Stimulated activated CD4-positive, alpha-beta T cell treated with anti-CD3 and anti-CD28 coated beads, Interleukin-4, amount 100 ng/mL, for 48 hours (primary cell): ENCODE measurements at regions not wholly inside any gene's neighbourhood (a gene's known extent, or its start where the extent isn't known, plus 50 kb on each side); places are given as distances from the start of the nearest gene placed in this dataset.

Experiments used
- DNase-seq, 2 donors: peaks; one replicate each; pipeline ENCODE4 v3.0.0-alpha.2; 2020; ENCODE audit warnings: low read depth in 2 of 2

GRCh38 chr19:32172566-32173160 is 172.7 kb upstream of the ZNF507 start:
- no peak for DNase-seq

GRCh38 chr19:32173836-32174235 is 171.6 kb upstream of the ZNF507 start:
- DNase-seq: no peak

GRCh38 chr19:32174386-32175113 is 170.9 kb upstream of the ZNF507 start:
- DNase-seq: no peak

GRCh38 chr19:32176591-32176990 is 168.8 kb upstream of the ZNF507 start:
- no peak for DNase-seq

- no peak for DNase-seq
These were observed 167.7 kb upstream of the ZNF507 start for GRCh38 chr19:32177686-32178085.

GRCh38 chr19:32178401-32178800 is 167.0 kb upstream of the ZNF507 start:
- DNase-seq: no peak

- no peak for DNase-seq
These were observed 166.5 kb upstream of the ZNF507 start for GRCh38 chr19:32178956-32179355.

- no peak for DNase-seq
These were observed 164.0 kb upstream of the ZNF507 start for GRCh38 chr19:32181216-32181920.

GRCh38 chr19:32186542-32187330 is 158.7 kb upstream of the ZNF507 start:
- DNase-seq: no peak

- DNase-seq: no peak
These were observed 156.5 kb upstream of the ZNF507 start for GRCh38 chr19:32188921-32189320.

GRCh38 chr19:32189956-32190706 is 155.3 kb upstream of the ZNF507 start:
- no peak for DNase-seq

- DNase-seq: no peak
These were observed 153.5 kb upstream of the ZNF507 start for GRCh38 chr19:32191921-32192320.

- DNase-seq: no peak
These were observed 149.5 kb upstream of the ZNF507 start for GRCh38 chr19:32195706-32196610.

GRCh38 chr19:32196690-32197420 is 148.6 kb upstream of the ZNF507 start:
- no peak for DNase-seq

GRCh38 chr19:32197896-32198882 is 147.2 kb upstream of the ZNF507 start:
- DNase-seq: no peak

- no peak for DNase-seq
These were observed 145.8 kb upstream of the ZNF507 start for GRCh38 chr19:32199501-32200040.

- no peak for DNase-seq
These were observed 144.9 kb upstream of the ZNF507 start for GRCh38 chr19:32200312-32201038.

GRCh38 chr19:32201211-32201610 is 144.2 kb upstream of the ZNF507 start:
- no peak for DNase-seq
